ENCODE measurements at regions not wholly inside any gene's neighbourhood (a gene's known extent, or its start where the extent isn't known, plus 50 kb on each side); places are given as distances from the start of the nearest gene placed in this dataset.

GRCh38 chr9:82367929-82368328, 379.4 kb downstream of the SPATA31D1 start:
- no peak for DNase-seq

GRCh38 chr9:82369251-82369945, 380.8 kb downstream of the SPATA31D1 start:
- Histone ChIP-seq H3K36me3 (ENCODE audit: low read depth, low read length) (no peaks in the 10 kb centered on the region), H3K27ac (ENCODE audit: low read length) (no peak overlapping the region), H3K9ac (ENCODE audit: low read length) (no peak overlapping the region), H3K27me3 (ENCODE audit: low read length) (no peaks in the 10 kb centered on the region), H3F3A (ENCODE audit: low read length, unreplicated experiment) (no peaks in the 10 kb centered on the region), H3K4me2 (ENCODE audit: low read length) (no peak overlapping the region), H3K9me3 (ENCODE audit: low read length) (no peaks in the 10 kb centered on the region), H2AFZ (ENCODE audit: low read length) (no peak overlapping the region), H3K4me1 (ENCODE audit: insufficient read depth, low read length) (no peaks in the 10 kb centered on the region), H3K9me2 (replicated peaks; ENCODE audit: low read length) (no peaks in the 10 kb centered on the region), H3K79me2 (ENCODE audit: low read length) (no peaks in the 10 kb centered on the region), H3K4me3 (ENCODE audit: low read length) (no peak overlapping the region), H4K20me1 (ENCODE audit: low read length) (no peaks in the 10 kb centered on the region)
- DNase-seq (no peak), ATAC-seq (no peak)
- BruUV-seq (replicated peaks) = no TSS peak
- ChIA-PET POLR2A (ENCODE audit: unreplicated experiment) (no interaction called here), CTCF (no interaction called here)
- intact Hi-C loops (cut with micrococcal nuclease) = no loop called here
- TF ChIP-seq EZH2 (IDR thresholded peaks at IDR 0.05; ENCODE audit: low read length, unreplicated experiment) (no peak), CTCF (conservative IDR thresholded peaks at IDR 0.05; ENCODE audit: low read depth, low read length) (no peak), EZH2phosphoT487 (IDR thresholded peaks at IDR 0.05; ENCODE audit: borderline replicate concordance, low read length) (no peak)

More at GRCh38 chr9:82367929-82368328, 379.4 kb downstream of the SPATA31D1 start:
- CTCF ChIA-PET = no interaction called here
- Histone ChIP-seq H2AFZ (ENCODE audit: low read length) (no peak overlapping the region), H3K9me3 (ENCODE audit: low read length) (no peaks in the 10 kb centered on the region), H3F3A (ENCODE audit: low read length, unreplicated experiment) (no peaks in the 10 kb centered on the region), H3K9me2 (replicated peaks; ENCODE audit: low read length) (no peaks in the 10 kb centered on the region), H3K9ac (ENCODE audit: low read length) (no peak overlapping the region), H3K4me1 (ENCODE audit: insufficient read depth, low read length) (no peaks in the 10 kb centered on the region), H3K27me3 (ENCODE audit: low read length) (no peaks in the 10 kb centered on the region), H3K4me2 (ENCODE audit: low read length) (no peak overlapping the region), H3K27ac (ENCODE audit: low read length) (no peak overlapping the region), H4K20me1 (ENCODE audit: low read length) (no peaks in the 10 kb centered on the region), H3K4me3 (ENCODE audit: low read length) (no peak overlapping the region), H3K79me2 (ENCODE audit: low read length) (no peaks in the 10 kb centered on the region), H3K36me3 (ENCODE audit: low read depth, low read length) (no peaks in the 10 kb centered on the region)
- POLR2A ChIA-PET (ENCODE audit: unreplicated experiment) = no interaction called here
- intact Hi-C loops (cut with micrococcal nuclease) = no loop called here
- ATAC-seq = no peak
- TF ChIP-seq EZH2phosphoT487 (IDR thresholded peaks at IDR 0.05; ENCODE audit: borderline replicate concordance, low read length) (no peak), EZH2 (IDR thresholded peaks at IDR 0.05; ENCODE audit: low read length, unreplicated experiment) (no peak), CTCF (conservative IDR thresholded peaks at IDR 0.05; ENCODE audit: low read depth, low read length) (no peak)
- BruUV-seq (replicated peaks) = no TSS peak

- CTCF ChIA-PET = no interaction called here
- H3K4me1 ChIP-seq (ENCODE audit: insufficient read depth, low read length) = no peaks in the 10 kb centered on the region
- no peaks in the 10 kb centered on the region for H3K36me3 ChIP-seq (ENCODE audit: low read depth, low read length)
- no peak overlapping the region for H3K27ac ChIP-seq (ENCODE audit: low read length)
- POLR2A ChIA-PET (ENCODE audit: unreplicated experiment) = no interaction called here
- no peak overlapping the region for H2AFZ ChIP-seq (ENCODE audit: low read length)
- TF ChIP-seq CTCF (conservative IDR thresholded peaks at IDR 0.05; ENCODE audit: low read depth, low read length) = no peak
- TF ChIP-seq EZH2phosphoT487 (IDR thresholded peaks at IDR 0.05; ENCODE audit: borderline replicate concordance, low read length) = no peak
- no peak for TF ChIP-seq EZH2 (IDR thresholded peaks at IDR 0.05; ENCODE audit: low read length, unreplicated experiment)
- intact Hi-C loops (cut with micrococcal nuclease) = no loop called here
- no peaks in the 10 kb centered on the region for H3F3A ChIP-seq (ENCODE audit: low read length, unreplicated experiment)
- DNase-seq = no peak
- no peaks in the 10 kb centered on the region for H3K27me3 ChIP-seq (ENCODE audit: low read length)
- H4K20me1 ChIP-seq (ENCODE audit: low read length) = no peaks in the 10 kb centered on the region
- H3K9ac ChIP-seq (ENCODE audit: low read length) = no peak overlapping the region
- no peak for ATAC-seq
- no peaks in the 10 kb centered on the region for H3K9me2 ChIP-seq (replicated peaks; ENCODE audit: low read length)
- BruUV-seq (replicated peaks) = no TSS peak
- H3K9me3 ChIP-seq (ENCODE audit: low read length) = no peaks in the 10 kb centered on the region
- no peaks in the 10 kb centered on the region for H3K79me2 ChIP-seq (ENCODE audit: low read length)
- H3K4me3 ChIP-seq (ENCODE audit: low read length) = no peak overlapping the region
- H3K4me2 ChIP-seq (ENCODE audit: low read length) = no peak overlapping the region
These were observed 386.5 kb downstream of the SPATA31D1 start for GRCh38 chr9:82375041-82375440.

Measured in PC-3 (cell line).